Astrocyte (in vitro differentiated cells and primary cell): ENCODE measurements at regions not wholly inside any gene's neighbourhood (a gene's known extent, or its start where the extent isn't known, plus 50 kb on each side); places are given as distances from the start of the nearest gene placed in this dataset.

Experiments used
- EZH2 ChIP-seq: IDR thresholded peaks from 2 replicates; pipeline ENCODE4 v1.6.1; 2012; ENCODE audit warnings: mild to moderate bottlenecking, low read length, inconsistent platforms; ENCODE audit not compliant: insufficient read depth
- TF ChIP-seq, protein P1 (sequence below): IDR thresholded peaks from 2 replicates; pipeline ENCODE4 v1.5.1; 2011; ENCODE audit warnings: low read depth, mild to moderate bottlenecking, inconsistent platforms, low read length, moderate library complexity; ENCODE audit not compliant: insufficient read depth

GRCh38 chr16:62596584-62596983 is 560.3 kb upstream of the CDH8 start:
- TF ChIP-seq, protein P1, sequence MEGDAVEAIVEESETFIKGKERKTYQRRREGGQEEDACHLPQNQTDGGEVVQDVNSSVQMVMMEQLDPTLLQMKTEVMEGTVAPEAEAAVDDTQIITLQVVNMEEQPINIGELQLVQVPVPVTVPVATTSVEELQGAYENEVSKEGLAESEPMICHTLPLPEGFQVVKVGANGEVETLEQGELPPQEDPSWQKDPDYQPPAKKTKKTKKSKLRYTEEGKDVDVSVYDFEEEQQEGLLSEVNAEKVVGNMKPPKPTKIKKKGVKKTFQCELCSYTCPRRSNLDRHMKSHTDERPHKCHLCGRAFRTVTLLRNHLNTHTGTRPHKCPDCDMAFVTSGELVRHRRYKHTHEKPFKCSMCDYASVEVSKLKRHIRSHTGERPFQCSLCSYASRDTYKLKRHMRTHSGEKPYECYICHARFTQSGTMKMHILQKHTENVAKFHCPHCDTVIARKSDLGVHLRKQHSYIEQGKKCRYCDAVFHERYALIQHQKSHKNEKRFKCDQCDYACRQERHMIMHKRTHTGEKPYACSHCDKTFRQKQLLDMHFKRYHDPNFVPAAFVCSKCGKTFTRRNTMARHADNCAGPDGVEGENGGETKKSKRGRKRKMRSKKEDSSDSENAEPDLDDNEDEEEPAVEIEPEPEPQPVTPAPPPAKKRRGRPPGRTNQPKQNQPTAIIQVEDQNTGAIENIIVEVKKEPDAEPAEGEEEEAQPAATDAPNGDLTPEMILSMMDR, result no peak
- no peak for TF ChIP-seq EZH2
